Brain microvascular endothelial cell (primary cell): ENCODE measurements at regions not wholly inside any gene's neighbourhood (a gene's known extent, or its start where the extent isn't known, plus 50 kb on each side); places are given as distances from the start of the nearest gene placed in this dataset.
A peak's percentile ranks its signal among the peaks of the same experiment; 100 is the strongest.

Experiments used
- DNase-seq: peaks from one replicate; pipeline ENCODE4 v3.0.0-alpha.2; 2020
- H3K27ac ChIP-seq: fragments of 250-450 bp; sonication (Bioruptor Pico); 2 replicates; pipeline ENCODE4 v1.5.1; 2020; ENCODE audit warnings: mild to moderate bottlenecking, moderate library complexity
- H3K27me3 ChIP-seq: fragments of 250-450 bp; sonication (Bioruptor Pico); replicated peaks from 2 replicates; pipeline ENCODE4 v1.5.1; 2020; ENCODE audit warnings: mild to moderate bottlenecking
- H3K36me3 ChIP-seq: fragments of 250-450 bp; sonication (Bioruptor Pico); replicated peaks from 2 replicates; pipeline ENCODE4 v1.5.1; 2020; ENCODE audit warnings: mild to moderate bottlenecking
- H3K4me3 ChIP-seq: 2 replicates; pipeline ENCODE4 v1.5.1; 2011; ENCODE audit warnings: low read depth, mild to moderate bottlenecking, control low read depth, low read length, moderate library complexity
- in situ Hi-C: cut with HindIII; loops from 2 replicates; pipeline ENCODE4 v1.10.0; 2017; ENCODE audit warnings: low sequenced_read_pairs, low pct_ligation_motif_present
- TF ChIP-seq, protein P1 (sequence below): IDR thresholded peaks from 2 replicates; pipeline ENCODE4 v1.5.1; 2011; ENCODE audit warnings: low read depth, mild to moderate bottlenecking, moderate library complexity, low read length, control low read depth, inconsistent platforms; ENCODE audit errors: missing control alignments

DNA sequence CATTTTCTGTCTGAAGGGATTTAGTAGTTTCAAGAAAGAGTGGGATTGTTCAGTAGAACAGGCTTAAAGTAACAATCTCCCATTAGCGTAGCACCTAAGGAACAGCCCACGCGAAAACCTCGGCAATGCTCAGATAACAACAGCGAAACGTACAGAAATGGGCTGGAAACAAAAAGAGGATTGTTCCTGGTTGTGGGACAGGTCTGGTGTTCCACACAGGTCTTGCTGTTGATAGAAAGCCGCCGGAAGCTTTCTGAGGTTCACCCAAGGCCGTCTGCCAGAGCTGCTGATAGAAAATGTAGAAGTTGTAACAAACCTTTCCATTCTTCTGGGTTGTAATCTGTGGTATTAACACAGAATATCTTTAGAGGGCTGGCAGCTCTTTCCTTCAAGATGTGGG, 69.4 kb upstream of the CLCN4 start:
- Histone ChIP-seq H3K27me3 (no peaks in the 10 kb centered on the region), H3K4me3 (no peak overlapping the region), H3K36me3 (no peaks in the 10 kb centered on the region), H3K27ac (no peak overlapping the region)
- TF ChIP-seq, protein P1, sequence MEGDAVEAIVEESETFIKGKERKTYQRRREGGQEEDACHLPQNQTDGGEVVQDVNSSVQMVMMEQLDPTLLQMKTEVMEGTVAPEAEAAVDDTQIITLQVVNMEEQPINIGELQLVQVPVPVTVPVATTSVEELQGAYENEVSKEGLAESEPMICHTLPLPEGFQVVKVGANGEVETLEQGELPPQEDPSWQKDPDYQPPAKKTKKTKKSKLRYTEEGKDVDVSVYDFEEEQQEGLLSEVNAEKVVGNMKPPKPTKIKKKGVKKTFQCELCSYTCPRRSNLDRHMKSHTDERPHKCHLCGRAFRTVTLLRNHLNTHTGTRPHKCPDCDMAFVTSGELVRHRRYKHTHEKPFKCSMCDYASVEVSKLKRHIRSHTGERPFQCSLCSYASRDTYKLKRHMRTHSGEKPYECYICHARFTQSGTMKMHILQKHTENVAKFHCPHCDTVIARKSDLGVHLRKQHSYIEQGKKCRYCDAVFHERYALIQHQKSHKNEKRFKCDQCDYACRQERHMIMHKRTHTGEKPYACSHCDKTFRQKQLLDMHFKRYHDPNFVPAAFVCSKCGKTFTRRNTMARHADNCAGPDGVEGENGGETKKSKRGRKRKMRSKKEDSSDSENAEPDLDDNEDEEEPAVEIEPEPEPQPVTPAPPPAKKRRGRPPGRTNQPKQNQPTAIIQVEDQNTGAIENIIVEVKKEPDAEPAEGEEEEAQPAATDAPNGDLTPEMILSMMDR: no peak
- no peak for DNase-seq
- in situ Hi-C loops: no loop called here

DNA sequence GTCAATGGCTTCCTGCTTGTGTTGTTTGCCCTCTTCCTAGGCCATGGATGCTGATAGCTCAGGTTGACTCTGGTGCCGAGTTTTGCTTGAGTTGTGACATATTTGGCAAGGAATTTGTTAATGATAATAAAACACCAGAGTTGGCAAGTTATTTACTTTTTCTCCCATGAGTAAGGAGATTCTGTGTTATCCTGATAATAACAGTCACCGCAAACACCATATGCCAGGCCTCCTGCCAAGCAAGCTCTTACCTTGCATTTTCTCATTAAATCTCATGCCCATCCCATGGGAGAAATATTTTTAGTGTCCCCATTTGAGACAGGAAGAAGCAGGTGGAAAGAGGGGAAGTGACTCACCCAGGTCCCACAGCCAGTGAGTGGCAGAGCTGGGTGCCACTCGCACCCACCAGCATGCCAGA, 67.4 kb upstream of the CLCN4 start:
- H3K27me3 ChIP-seq: no peaks in the 10 kb centered on the region
- H3K4me3 ChIP-seq: no peak overlapping the region
- in situ Hi-C loops: no loop called here
- no peak for DNase-seq
- H3K27ac ChIP-seq: no peak overlapping the region
- TF ChIP-seq, protein P1: no peak
- no peaks in the 10 kb centered on the region for H3K36me3 ChIP-seq

DNA sequence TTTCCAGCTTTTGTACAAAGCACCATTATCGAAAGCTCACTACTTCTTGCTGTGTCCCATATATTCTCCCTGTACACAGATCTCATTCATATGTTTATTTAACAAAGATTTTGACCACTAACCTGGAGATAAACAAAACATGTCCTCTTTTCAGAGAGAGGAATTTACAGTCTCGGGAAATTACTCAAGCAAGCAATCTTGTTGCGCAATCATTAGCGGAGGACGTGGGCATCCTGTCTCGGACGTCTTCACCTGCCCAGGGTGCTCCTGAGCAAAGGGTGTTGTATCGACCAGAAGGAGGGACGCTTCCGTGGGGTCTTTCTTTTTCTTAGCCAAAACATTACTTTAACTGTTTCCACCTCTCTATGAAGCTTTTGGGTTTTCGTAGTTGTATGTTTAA, 66.5 kb upstream of the CLCN4 start:
- H3K4me3 ChIP-seq: no peak overlapping the region
- TF ChIP-seq, protein P1: no peak
- H3K27me3 ChIP-seq: no peaks in the 10 kb centered on the region
- no peak overlapping the region for H3K27ac ChIP-seq
- DNase-seq: no peak
- no peaks in the 10 kb centered on the region for H3K36me3 ChIP-seq
- in situ Hi-C loops: no loop called here

DNA sequence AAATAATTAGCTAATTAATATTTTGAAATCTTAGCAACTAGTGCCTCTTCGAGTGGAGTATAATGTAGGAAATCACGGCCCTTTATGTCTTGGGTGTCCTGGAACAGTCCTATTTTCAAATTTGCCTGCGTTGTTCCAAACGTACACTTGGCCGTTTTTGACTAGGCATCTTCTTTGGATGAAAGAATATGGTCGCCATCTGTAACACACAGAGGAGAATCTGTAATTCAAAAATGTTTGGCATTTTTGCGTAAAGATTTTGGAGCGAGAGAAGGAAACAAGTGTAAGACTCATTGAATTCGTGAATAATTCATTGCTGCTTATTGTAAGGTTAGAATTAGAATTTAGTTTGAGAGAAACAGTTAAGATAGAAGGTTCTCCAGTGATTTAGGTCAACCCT, 61.5 kb upstream of the CLCN4 start:
- H3K27me3 ChIP-seq: no peaks in the 10 kb centered on the region
- DNase-seq: no peak
- no peak overlapping the region for H3K27ac ChIP-seq
- TF ChIP-seq, protein P1: no peak
- H3K4me3 ChIP-seq: no peak overlapping the region
- in situ Hi-C loops: no loop called here
- no peaks in the 10 kb centered on the region for H3K36me3 ChIP-seq

DNA sequence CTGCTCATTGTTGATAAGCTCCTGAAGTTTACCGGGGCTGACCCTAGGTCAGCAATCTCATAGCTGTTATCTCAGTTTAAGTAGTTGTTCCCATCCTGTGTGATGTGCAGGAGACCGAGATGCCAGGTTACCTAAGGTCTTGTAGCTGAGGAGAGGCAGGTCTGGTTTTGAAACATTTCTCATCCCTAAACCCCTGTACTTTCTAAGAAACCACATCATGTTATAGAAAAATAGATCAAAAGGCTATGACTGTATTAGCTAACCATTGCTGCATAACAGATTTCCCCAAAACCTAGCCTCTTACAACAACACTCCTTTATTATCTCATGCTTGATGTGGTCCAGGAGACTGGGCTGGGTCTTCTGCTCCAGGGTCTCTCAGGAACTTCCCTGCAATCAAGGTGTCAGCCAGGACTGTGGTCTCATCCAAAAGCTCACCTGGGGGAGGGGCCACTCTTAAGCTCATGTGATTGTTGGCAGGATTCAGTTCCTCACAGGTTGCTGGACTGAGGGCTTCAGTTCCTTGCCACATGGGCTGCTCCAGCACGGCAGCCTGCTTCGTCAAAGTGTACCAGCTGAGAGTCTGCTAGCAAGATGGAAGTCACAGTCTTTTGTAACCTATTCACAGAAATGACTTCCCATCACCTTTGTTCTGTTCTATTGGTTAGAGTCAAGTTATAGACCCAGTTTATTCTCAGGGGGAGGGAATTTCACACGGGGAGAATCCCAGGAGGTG, 60.9 kb upstream of the CLCN4 start:
- in situ Hi-C loops: no loop called here
- no peak overlapping the region for H3K4me3 ChIP-seq
- DNase-seq: no peak
- H3K36me3 ChIP-seq: no peaks in the 10 kb centered on the region
- H3K27ac ChIP-seq: no peak overlapping the region
- H3K27me3 ChIP-seq: no peaks in the 10 kb centered on the region
- TF ChIP-seq, protein P1: no peak

DNA sequence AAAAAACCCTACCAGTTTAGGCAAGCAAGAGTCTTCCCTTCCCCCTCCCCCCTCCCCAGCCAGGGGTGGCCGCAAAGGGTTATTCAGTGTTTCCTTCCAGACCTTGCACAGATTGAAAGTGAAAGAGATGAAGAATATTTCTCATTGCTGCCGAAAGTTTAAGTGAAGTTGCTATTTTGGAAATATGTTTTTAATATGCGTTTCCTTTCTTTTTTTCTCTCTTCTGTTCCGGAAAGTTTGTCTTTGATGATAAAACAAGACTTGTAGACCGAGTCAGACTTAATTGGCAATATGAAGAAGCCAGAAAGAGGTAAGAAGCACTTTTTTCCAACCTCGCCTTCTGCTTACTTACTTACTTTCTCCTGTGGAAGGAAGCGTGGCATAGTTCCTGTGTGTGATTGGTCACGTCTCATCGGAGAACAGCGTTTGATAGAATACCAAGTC, 58.5 kb upstream of the CLCN4 start:
- in situ Hi-C loops: no loop called here
- Histone ChIP-seq H3K4me3 (no peak overlapping the region), H3K27ac (peak overlapping the region; percentile 49), H3K27me3 (no peaks in the 10 kb centered on the region), H3K36me3 (peaks cover 2% of the 10 kb centered on the region)
- DNase-seq: no peak
- TF ChIP-seq, protein P1: no peak
